Peyer's patch (tissue), 4 donors: ENCODE measurements at regions not wholly inside any gene's neighbourhood (a gene's known extent, or its start where the extent isn't known, plus 50 kb on each side); places are given as distances from the start of the nearest gene placed in this dataset.

Source experiments
- DNase-seq, 3 donors: peaks; one replicate each; pipeline ENCODE4 v3.0.0-alpha.2; 2017 to 2019
- H3K27ac ChIP-seq, 4 donors: fragments of 200-600 bp; sonication (generic); one replicate each; pipeline ENCODE4 v1.5.1; 2016 to 2019
- H3K27me3 ChIP-seq, 2 donors: fragments of 200-600 bp; sonication (generic); one replicate each; pipeline ENCODE4 v1.5.1; 2019
- H3K36me3 ChIP-seq, 3 donors: fragments of 200-600 bp; sonication (generic); one replicate each; pipeline ENCODE4 v1.5.1; 2016 to 2019
- H3K4me1 ChIP-seq, 4 donors: fragments of 200-600 bp; sonication (generic); one replicate each; pipeline ENCODE4 v1.5.1; 2016 to 2019
- H3K4me3 ChIP-seq, 4 donors: fragments of 200-600 bp; sonication (generic); 1 replicate in 3 of 4; 2 replicates in 1 of 4; pipeline ENCODE4 v1.5.1; 2016 to 2019; ENCODE audit warnings: mild to moderate bottlenecking in 1 of 4
- H3K9me3 ChIP-seq, 4 donors: fragments of 200-600 bp; sonication (generic); one replicate each; pipeline ENCODE4 v1.5.1; 2016 to 2019; ENCODE audit warnings: mild to moderate bottlenecking in 1 of 4
- POLR2A ChIP-seq, 2 donors: fragments of 450-650 bp; IDR thresholded peaks; one replicate each; pipeline ENCODE4 v1.5.1; 2017; ENCODE audit warnings: antibody characterized with exemption in 2 of 2, mild to moderate bottlenecking in 2 of 2, moderate library complexity in 2 of 2
- TF ChIP-seq, protein P1 (sequence below), 6 experiments: fragments of 450-650 bp in 4 of 6; fragments of 200-600 bp in 2 of 6; sonication (generic) in 1 of 6; IDR thresholded peaks; one replicate each; pipeline ENCODE4 v1.5.1; 2017 to 2019; ENCODE audit warnings: antibody characterized with exemption in 6 of 6, mild to moderate bottlenecking in 3 of 6, moderate library complexity in 1 of 6

DNA sequence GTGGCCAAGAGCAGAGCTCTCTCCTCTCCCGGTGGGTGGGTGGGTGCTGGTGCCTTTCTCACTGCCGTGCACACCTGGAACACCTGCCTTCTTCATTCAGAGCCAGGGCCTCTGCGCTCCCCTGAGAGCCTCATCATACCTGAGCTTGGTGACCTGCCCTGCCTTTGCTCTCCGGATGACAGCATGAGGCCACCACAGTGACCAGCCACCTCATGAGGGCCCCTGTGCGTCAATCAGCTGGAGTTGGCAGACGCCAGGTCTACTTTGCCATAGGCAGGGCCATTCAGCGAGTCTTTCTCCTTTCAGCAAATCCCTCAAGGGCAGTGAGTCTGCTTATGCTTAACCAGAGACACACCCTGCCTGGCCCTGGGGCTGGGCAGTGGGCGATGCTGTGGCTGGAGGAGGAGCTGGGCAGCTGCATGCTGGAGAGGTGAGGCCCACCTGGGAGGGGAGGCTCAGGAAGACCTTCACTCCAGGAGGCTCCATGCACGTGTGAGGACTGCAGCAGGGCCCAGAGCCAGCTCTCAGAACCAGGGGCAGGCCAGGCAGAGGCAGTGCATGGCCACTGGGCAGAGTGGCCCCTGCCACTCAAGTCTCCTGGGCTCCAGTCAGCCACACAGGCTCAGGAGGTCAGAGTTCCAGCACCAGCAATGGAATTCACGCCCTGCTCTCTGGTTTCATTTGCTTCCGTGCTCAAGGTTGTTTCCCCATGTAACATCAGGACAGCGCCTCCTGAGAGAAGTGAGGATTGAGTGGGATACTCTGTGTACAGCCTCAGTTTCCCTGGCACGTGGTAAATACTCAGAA lies 417.5 kb upstream of the MYT1L start:
- no peaks in the 10 kb centered on the region for H3K4me1 ChIP-seq
- no peak overlapping the region for H3K4me3 ChIP-seq
- no peaks in the 10 kb centered on the region for H3K27me3 ChIP-seq
- TF ChIP-seq, protein P1, sequence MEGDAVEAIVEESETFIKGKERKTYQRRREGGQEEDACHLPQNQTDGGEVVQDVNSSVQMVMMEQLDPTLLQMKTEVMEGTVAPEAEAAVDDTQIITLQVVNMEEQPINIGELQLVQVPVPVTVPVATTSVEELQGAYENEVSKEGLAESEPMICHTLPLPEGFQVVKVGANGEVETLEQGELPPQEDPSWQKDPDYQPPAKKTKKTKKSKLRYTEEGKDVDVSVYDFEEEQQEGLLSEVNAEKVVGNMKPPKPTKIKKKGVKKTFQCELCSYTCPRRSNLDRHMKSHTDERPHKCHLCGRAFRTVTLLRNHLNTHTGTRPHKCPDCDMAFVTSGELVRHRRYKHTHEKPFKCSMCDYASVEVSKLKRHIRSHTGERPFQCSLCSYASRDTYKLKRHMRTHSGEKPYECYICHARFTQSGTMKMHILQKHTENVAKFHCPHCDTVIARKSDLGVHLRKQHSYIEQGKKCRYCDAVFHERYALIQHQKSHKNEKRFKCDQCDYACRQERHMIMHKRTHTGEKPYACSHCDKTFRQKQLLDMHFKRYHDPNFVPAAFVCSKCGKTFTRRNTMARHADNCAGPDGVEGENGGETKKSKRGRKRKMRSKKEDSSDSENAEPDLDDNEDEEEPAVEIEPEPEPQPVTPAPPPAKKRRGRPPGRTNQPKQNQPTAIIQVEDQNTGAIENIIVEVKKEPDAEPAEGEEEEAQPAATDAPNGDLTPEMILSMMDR (IDR thresholded peaks at IDR 0.05): no peak
- no peak for TF ChIP-seq POLR2A (IDR thresholded peaks at IDR 0.05)
- DNase-seq: peak in 1 of 3 donors; percentile 34
- no peak overlapping the region for H3K27ac ChIP-seq
- H3K36me3 ChIP-seq: no peaks in the 10 kb centered on the region
- H3K9me3 ChIP-seq: no peaks in the 10 kb centered on the region

GRCh38 chr2:2747797-2748301 lies 416.8 kb upstream of the MYT1L start:
- no peaks in the 10 kb centered on the region for H3K4me1 ChIP-seq
- no peaks in the 10 kb centered on the region for H3K27me3 ChIP-seq
- H3K4me3 ChIP-seq: no peak overlapping the region
- TF ChIP-seq, protein P1 (IDR thresholded peaks at IDR 0.05): no peak
- TF ChIP-seq POLR2A (IDR thresholded peaks at IDR 0.05): no peak
- no peaks in the 10 kb centered on the region for H3K36me3 ChIP-seq
- H3K27ac ChIP-seq: no peak overlapping the region
- DNase-seq: peak in 1 of 3 donors; percentile 29
- H3K9me3 ChIP-seq: no peaks in the 10 kb centered on the region

GRCh38 chr2:2746731-2747130 lies 415.7 kb upstream of the MYT1L start:
- no peaks in the 10 kb centered on the region for H3K9me3 ChIP-seq
- no peaks in the 10 kb centered on the region for H3K27me3 ChIP-seq
- no peak for TF ChIP-seq POLR2A (IDR thresholded peaks at IDR 0.05)
- TF ChIP-seq, protein P1 (IDR thresholded peaks at IDR 0.05): no peak
- H3K4me3 ChIP-seq: no peak overlapping the region
- H3K4me1 ChIP-seq: no peaks in the 10 kb centered on the region
- no peaks in the 10 kb centered on the region for H3K36me3 ChIP-seq
- DNase-seq: peak in 1 of 3 donors; percentile 9
- H3K27ac ChIP-seq: no peak overlapping the region

- Histone ChIP-seq H3K27ac (no peak overlapping the region), H3K27me3 (no peaks in the 10 kb centered on the region), H3K4me3 (no peak overlapping the region), H3K36me3 (no peaks in the 10 kb centered on the region), H3K9me3 (no peaks in the 10 kb centered on the region), H3K4me1 (no peaks in the 10 kb centered on the region)
- DNase-seq: peak in 1 of 3 donors; percentile 12
- TF ChIP-seq POLR2A (IDR thresholded peaks at IDR 0.05): no peak
- TF ChIP-seq, protein P1 (IDR thresholded peaks at IDR 0.05): no peak
Measured at GRCh38 chr2:2744958-2745715, 414.1 kb upstream of the MYT1L start.

DNA sequence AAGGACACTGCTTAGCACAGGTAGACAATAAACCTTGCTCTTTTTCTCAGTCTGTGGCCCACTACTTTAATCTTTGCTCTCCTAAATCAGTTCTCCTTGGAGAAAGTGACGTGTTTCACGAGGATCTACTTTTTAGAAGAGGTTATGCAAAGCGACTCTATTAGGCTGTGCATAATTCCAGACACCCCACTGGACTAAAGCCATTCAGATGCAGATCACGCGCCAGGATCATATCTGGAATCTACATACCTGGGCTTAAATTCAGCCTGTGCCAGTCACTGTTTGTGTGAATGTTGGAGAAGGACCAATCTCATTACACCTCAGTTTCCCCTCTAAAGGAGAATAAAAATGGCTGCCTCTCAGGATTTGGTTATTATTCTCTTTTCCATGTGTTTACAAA lies 413.0 kb upstream of the MYT1L start:
- H3K9me3 ChIP-seq: no peaks in the 10 kb centered on the region
- DNase-seq: no peak
- no peak for TF ChIP-seq POLR2A (IDR thresholded peaks at IDR 0.05)
- TF ChIP-seq, protein P1 (IDR thresholded peaks at IDR 0.05): no peak
- H3K27me3 ChIP-seq: no peaks in the 10 kb centered on the region
- no peaks in the 10 kb centered on the region for H3K36me3 ChIP-seq
- no peaks in the 10 kb centered on the region for H3K4me1 ChIP-seq
- H3K4me3 ChIP-seq: no peak overlapping the region
- H3K27ac ChIP-seq: no peak overlapping the region
